ENCODE measurements at regions not wholly inside any gene's neighbourhood (a gene's known extent, or its start where the extent isn't known, plus 50 kb on each side); places are given as distances from the start of the nearest gene placed in this dataset.
A peak's percentile ranks its signal among the peaks of the same experiment; 100 is the strongest.

DNA sequence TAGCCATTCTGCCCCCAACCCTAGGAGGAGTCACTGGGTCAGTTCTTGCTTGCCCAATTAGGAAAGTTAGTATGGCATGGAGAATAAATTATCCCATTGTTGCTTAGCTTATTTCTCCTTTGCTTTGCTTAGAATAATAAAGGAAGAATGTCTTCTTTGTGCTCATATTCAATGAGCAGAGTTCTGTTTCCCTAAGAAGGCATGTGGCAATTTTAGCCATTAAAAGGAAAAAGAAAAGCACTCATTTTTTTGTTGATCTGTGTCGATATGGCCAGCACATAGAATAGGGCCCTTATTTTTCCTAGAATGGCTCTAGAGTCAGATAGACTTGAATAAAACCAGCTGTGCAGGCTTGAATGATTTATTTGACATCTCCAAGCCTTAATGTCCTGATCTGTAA lies 166.4 kb upstream of the PPARGC1A start:
- Histone ChIP-seq H3K36me3 (ENCODE audit: control insufficient read depth in 4 of 4, insufficient read depth in 3 of 4, low read depth in 1 of 4, low read length in 3 of 4) (no peaks in the 10 kb centered on the region), H3K4me3 (ENCODE audit: low read depth in 1 of 3, low read length in 3 of 3) (no peak overlapping the region), H3K4me1 (ENCODE audit: control insufficient read depth in 4 of 4, insufficient read depth in 4 of 4, low read length in 3 of 4) (peaks cover 0 to 35% (median 7%) of the 10 kb centered on the region in 4 donors), H3K27ac (ENCODE audit: low read depth in 1 of 2, low read length in 2 of 2) (no peak overlapping the region), H3K9me3 (ENCODE audit: control insufficient read depth in 4 of 4, low read length in 3 of 4) (no peaks in the 10 kb centered on the region), H3K9ac (ENCODE audit: low read depth in 1 of 2, low read length in 2 of 2) (no peak overlapping the region), H3K27me3 (ENCODE audit: control insufficient read depth in 4 of 4, insufficient read depth in 4 of 4, low read length in 3 of 4) (no peaks in the 10 kb centered on the region)
- 96% methylated on average over 1 of the region's 1 CpG for WGBS
- DNase-seq (ENCODE audit: low spot score) = no peak
- TF ChIP-seq YY1 (IDR thresholded peaks at IDR 0.05) (no peak), FOXA2 (IDR thresholded peaks at IDR 0.05) (no peak), TAF1 (conservative IDR thresholded peaks at IDR 0.05) (no peak), JUND (IDR thresholded peaks at IDR 0.05) (no peak), SP1 (IDR thresholded peaks at IDR 0.05) (no peak), GABPA (IDR thresholded peaks at IDR 0.05 in 1 of 2, conservative IDR thresholded peaks at IDR 0.05 in 1 of 2) (no peak), HNF4A (conservative IDR thresholded peaks at IDR 0.05) (no peak), RXRA (IDR thresholded peaks at IDR 0.05) (no peak)
- TF ChIP-seq, protein P1, sequence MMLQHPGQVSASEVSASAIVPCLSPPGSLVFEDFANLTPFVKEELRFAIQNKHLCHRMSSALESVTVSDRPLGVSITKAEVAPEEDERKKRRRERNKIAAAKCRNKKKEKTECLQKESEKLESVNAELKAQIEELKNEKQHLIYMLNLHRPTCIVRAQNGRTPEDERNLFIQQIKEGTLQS (IDR thresholded peaks at IDR 0.05) = no peak
- TF ChIP-seq, protein P2, sequence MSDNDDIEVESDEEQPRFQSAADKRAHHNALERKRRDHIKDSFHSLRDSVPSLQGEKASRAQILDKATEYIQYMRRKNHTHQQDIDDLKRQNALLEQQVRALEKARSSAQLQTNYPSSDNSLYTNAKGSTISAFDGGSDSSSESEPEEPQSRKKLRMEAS (IDR thresholded peaks at IDR 0.05) = no peak

DNA sequence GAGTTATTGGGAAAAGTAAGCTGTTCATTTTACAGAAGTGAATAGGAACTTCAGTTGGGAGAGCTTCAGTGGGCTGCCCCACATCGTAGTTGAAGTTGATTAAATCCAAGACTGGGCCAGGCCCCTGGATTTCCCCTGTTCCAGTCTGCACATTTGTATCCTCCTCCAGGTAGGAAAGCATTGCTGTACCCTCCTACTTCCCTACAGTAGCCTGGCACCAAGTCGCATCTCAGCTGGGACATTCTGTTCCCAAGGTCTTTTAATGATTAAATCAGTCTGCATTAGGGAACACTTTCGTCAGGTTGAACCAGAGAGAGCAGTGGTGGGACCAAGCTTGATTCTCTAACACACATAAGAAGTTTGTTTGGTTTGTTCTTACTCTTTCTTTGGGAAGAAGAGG lies 165.8 kb upstream of the PPARGC1A start:
- Histone ChIP-seq H3K4me1 (ENCODE audit: control insufficient read depth in 4 of 4, insufficient read depth in 4 of 4, low read length in 3 of 4) (peaks cover 0 to 35% (median 7%) of the 10 kb centered on the region in 4 donors), H3K9ac (ENCODE audit: low read depth in 1 of 2, low read length in 2 of 2) (no peak overlapping the region), H3K36me3 (ENCODE audit: control insufficient read depth in 4 of 4, insufficient read depth in 3 of 4, low read depth in 1 of 4, low read length in 3 of 4) (no peaks in the 10 kb centered on the region), H3K27ac (ENCODE audit: low read depth in 1 of 2, low read length in 2 of 2) (no peak overlapping the region), H3K9me3 (ENCODE audit: control insufficient read depth in 4 of 4, low read length in 3 of 4) (no peaks in the 10 kb centered on the region), H3K27me3 (ENCODE audit: control insufficient read depth in 4 of 4, insufficient read depth in 4 of 4, low read length in 3 of 4) (no peaks in the 10 kb centered on the region), H3K4me3 (ENCODE audit: low read depth in 1 of 3, low read length in 3 of 3) (no peak overlapping the region)
- TF ChIP-seq FOXA1 (IDR thresholded peaks at IDR 0.05) (no peak), HNF4G (IDR thresholded peaks at IDR 0.05) (no peak), NR2F2 (IDR thresholded peaks at IDR 0.05) (no peak), RAD21 (IDR thresholded peaks at IDR 0.05) (peak in 1 of 2 donors; percentile 22), TAF1 (conservative IDR thresholded peaks at IDR 0.05) (no peak), JUND (IDR thresholded peaks at IDR 0.05) (no peak), SP1 (IDR thresholded peaks at IDR 0.05) (peak; percentile 61), HNF4A (conservative IDR thresholded peaks at IDR 0.05) (peak; percentile 20 to 43), FOXA2 (IDR thresholded peaks at IDR 0.05) (no peak), GABPA (IDR thresholded peaks at IDR 0.05 in 1 of 2, conservative IDR thresholded peaks at IDR 0.05 in 1 of 2) (no peak), RXRA (IDR thresholded peaks at IDR 0.05) (peak; percentile 20 to 25), EGR1 (IDR thresholded peaks at IDR 0.05; ENCODE audit: low read depth in 2 of 2) (no peak), YY1 (IDR thresholded peaks at IDR 0.05) (no peak)
- TF ChIP-seq, protein P3, sequence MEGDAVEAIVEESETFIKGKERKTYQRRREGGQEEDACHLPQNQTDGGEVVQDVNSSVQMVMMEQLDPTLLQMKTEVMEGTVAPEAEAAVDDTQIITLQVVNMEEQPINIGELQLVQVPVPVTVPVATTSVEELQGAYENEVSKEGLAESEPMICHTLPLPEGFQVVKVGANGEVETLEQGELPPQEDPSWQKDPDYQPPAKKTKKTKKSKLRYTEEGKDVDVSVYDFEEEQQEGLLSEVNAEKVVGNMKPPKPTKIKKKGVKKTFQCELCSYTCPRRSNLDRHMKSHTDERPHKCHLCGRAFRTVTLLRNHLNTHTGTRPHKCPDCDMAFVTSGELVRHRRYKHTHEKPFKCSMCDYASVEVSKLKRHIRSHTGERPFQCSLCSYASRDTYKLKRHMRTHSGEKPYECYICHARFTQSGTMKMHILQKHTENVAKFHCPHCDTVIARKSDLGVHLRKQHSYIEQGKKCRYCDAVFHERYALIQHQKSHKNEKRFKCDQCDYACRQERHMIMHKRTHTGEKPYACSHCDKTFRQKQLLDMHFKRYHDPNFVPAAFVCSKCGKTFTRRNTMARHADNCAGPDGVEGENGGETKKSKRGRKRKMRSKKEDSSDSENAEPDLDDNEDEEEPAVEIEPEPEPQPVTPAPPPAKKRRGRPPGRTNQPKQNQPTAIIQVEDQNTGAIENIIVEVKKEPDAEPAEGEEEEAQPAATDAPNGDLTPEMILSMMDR (IDR thresholded peaks at IDR 0.05; ENCODE audit: low read depth, low read length, missing input control) = no peak
- TF ChIP-seq, protein P1 (IDR thresholded peaks at IDR 0.05) = no peak
- TF ChIP-seq, protein P2 (IDR thresholded peaks at IDR 0.05) = no peak
- TF ChIP-seq, protein P4, sequence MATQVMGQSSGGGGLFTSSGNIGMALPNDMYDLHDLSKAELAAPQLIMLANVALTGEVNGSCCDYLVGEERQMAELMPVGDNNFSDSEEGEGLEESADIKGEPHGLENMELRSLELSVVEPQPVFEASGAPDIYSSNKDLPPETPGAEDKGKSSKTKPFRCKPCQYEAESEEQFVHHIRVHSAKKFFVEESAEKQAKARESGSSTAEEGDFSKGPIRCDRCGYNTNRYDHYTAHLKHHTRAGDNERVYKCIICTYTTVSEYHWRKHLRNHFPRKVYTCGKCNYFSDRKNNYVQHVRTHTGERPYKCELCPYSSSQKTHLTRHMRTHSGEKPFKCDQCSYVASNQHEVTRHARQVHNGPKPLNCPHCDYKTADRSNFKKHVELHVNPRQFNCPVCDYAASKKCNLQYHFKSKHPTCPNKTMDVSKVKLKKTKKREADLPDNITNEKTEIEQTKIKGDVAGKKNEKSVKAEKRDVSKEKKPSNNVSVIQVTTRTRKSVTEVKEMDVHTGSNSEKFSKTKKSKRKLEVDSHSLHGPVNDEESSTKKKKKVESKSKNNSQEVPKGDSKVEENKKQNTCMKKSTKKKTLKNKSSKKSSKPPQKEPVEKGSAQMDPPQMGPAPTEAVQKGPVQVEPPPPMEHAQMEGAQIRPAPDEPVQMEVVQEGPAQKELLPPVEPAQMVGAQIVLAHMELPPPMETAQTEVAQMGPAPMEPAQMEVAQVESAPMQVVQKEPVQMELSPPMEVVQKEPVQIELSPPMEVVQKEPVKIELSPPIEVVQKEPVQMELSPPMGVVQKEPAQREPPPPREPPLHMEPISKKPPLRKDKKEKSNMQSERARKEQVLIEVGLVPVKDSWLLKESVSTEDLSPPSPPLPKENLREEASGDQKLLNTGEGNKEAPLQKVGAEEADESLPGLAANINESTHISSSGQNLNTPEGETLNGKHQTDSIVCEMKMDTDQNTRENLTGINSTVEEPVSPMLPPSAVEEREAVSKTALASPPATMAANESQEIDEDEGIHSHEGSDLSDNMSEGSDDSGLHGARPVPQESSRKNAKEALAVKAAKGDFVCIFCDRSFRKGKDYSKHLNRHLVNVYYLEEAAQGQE (IDR thresholded peaks at IDR 0.05) = no peak
- TF ChIP-seq, protein P5, sequence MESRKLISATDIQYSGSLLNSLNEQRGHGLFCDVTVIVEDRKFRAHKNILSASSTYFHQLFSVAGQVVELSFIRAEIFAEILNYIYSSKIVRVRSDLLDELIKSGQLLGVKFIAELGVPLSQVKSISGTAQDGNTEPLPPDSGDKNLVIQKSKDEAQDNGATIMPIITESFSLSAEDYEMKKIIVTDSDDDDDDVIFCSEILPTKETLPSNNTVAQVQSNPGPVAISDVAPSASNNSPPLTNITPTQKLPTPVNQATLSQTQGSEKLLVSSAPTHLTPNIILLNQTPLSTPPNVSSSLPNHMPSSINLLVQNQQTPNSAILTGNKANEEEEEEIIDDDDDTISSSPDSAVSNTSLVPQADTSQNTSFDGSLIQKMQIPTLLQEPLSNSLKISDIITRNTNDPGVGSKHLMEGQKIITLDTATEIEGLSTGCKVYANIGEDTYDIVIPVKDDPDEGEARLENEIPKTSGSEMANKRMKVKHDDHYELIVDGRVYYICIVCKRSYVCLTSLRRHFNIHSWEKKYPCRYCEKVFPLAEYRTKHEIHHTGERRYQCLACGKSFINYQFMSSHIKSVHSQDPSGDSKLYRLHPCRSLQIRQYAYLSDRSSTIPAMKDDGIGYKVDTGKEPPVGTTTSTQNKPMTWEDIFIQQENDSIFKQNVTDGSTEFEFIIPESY (IDR thresholded peaks at IDR 0.05) = no peak
- WGBS = 56% methylated on average over 3 of the region's 3 CpGs
- no peak for DNase-seq (ENCODE audit: low spot score)
